Endothelial cell of umbilical vein (primary cell): ENCODE measurements at regions not wholly inside any gene's neighbourhood (a gene's known extent, or its start where the extent isn't known, plus 50 kb on each side); places are given as distances from the start of the nearest gene placed in this dataset.

ENCODE experiments used
- CTCF ChIP-seq, 2 donors: IDR thresholded peaks; 1 replicate in 1 of 2; 2 replicates in 1 of 2; pipeline ENCODE4 v1.5.1; 2011; ENCODE audit warnings: low read length in 2 of 2, mild to moderate bottlenecking in 2 of 2, moderate library complexity in 2 of 2, control low read depth in 1 of 2, inconsistent platforms in 1 of 2, low read depth in 1 of 2; ENCODE audit not compliant: insufficient read depth in 1 of 2; ENCODE audit errors: extremely low read depth in 1 of 2
- FOS ChIP-seq: IDR thresholded peaks from 2 replicates; pipeline ENCODE4 v1.6.1; 2011; ENCODE audit warnings: mild to moderate bottlenecking, low read length, moderate library complexity, borderline replicate concordance; ENCODE audit not compliant: insufficient read depth
- POLR2A ChIP-seq: IDR thresholded peaks from 2 replicates; pipeline ENCODE4 v1.6.1; 2012; ENCODE audit warnings: low read depth, mild to moderate bottlenecking, control low read depth, low read length
- POLR2AphosphoS5 ChIP-seq: IDR thresholded peaks from 2 replicates; pipeline ENCODE4 v1.6.1; 2012; ENCODE audit warnings: low read depth, mild to moderate bottlenecking, control low read depth, low read length, moderate library complexity; ENCODE audit not compliant: insufficient read depth

DNA sequence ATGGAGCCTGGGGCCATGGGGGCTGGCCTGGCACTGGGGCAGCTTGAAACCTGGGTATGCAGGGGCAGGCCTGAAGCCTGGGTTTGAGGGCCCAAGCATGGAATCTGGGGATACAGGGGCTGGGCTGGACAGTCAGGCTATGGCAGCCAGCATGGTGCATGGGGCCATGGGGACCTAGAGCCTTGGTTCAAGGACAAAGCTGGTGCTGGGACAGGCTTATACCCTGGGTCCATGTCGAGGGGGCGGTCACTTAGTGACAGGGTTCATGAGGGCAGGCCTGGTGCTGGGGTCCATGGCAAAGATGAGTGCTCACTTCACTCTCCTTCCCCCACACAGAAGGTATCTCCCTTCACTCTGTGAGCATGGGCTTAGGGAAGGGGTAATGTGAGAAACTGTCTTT lies 116.2 kb downstream of the BBS10 start:
- no peak for TF ChIP-seq CTCF (IDR thresholded peaks at IDR 0.05; ENCODE audit: extremely low read depth in 1 of 2, insufficient read depth in 1 of 2, low read depth in 1 of 2, low read length in 2 of 2)
- TF ChIP-seq POLR2AphosphoS5 = no peak
- TF ChIP-seq POLR2A = no peak
- no peak for TF ChIP-seq FOS
